ENCODE measurements at regions not wholly inside any gene's neighbourhood (a gene's known extent, or its start where the extent isn't known, plus 50 kb on each side); places are given as distances from the start of the nearest gene placed in this dataset.

DNA sequence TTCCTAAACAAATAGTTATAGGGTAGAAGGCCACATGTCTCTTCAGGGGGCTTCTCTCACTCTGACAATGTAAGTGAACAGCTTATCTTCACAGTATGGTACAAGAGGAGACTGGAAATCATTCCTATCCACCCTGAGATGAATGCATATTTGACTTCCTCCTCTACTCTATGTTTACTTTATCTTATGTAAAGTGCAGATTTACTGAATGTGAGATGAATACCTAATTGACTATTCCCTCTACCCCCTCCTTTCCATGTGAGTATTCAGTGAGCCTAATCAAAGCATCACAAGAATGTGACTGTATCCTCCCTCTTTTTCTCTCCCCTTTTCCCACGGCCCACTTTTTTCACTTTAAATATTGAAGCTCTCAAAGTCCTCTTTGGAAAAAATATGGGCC is 132.5 kb downstream of the BACH1 start:
- Histone ChIP-seq H3K27me3 (ENCODE audit: control insufficient read depth in 2 of 2, insufficient read depth in 2 of 2, low read length in 2 of 2) (no peaks in the 10 kb centered on the region), H3K4me2 (ENCODE audit: insufficient read depth, low read length) (no peak overlapping the region), H3K27ac (ENCODE audit: extremely low read depth, low read depth, low read length) (no peak overlapping the region), H3K9ac (ENCODE audit: insufficient read depth in 1 of 2, low read depth in 2 of 2, low read length in 2 of 2) (no peak overlapping the region), H3K4me1 (replicated peaks in 1 of 2; ENCODE audit: control insufficient read depth in 2 of 2, insufficient read depth in 2 of 2, low read length in 2 of 2) (0 out of 5 replicates have a peak, but pooled peaks cover 0 to 9% of the 10 kb centered on the region in 2 experiments), H2AFZ (ENCODE audit: low read depth, low read length) (no peak overlapping the region), H3K9me3 (replicated peaks; ENCODE audit: control insufficient read depth, insufficient read depth, low read depth, low read length) (no peaks in the 10 kb centered on the region), H3K9me1 (ENCODE audit: control insufficient read depth, insufficient read depth, low read length) (no peaks in the 10 kb centered on the region), H4K20me1 (replicated peaks; ENCODE audit: control insufficient read depth, insufficient read depth, low read length) (no peaks in the 10 kb centered on the region), H3K79me2 (ENCODE audit: control insufficient read depth, insufficient read depth, low read length) (no peaks in the 10 kb centered on the region), H3K36me3 (ENCODE audit: control insufficient read depth, insufficient read depth, low read length) (no peaks in the 10 kb centered on the region), H3K4me3 (no peak overlapping the region)
- ChIA-PET POLR2A (interaction anchor here (1.0 kb wide), 1 partner anchor 14 kb away, joined by 3 read pairs; no protein-coding TSS in a partner anchor), CTCF (ENCODE audit: low intra/inter-chr PET ratio) (no interaction called here)
- 11% methylated on average over 1 of the region's 1 CpG for WGBS (ENCODE audit: insufficient coverage, low coverage, missing lambda C conversion rate)
- intact Hi-C loops (cut with micrococcal nuclease), result no loop called here
- no TSS peak for BruUV-seq (replicated peaks)
- no peak for FAIRE-seq
- no peak for TF ChIP-seq ZNF133 (CRISPR knock-in tag; IDR thresholded peaks at IDR 0.05)
- TF ChIP-seq, protein P1, sequence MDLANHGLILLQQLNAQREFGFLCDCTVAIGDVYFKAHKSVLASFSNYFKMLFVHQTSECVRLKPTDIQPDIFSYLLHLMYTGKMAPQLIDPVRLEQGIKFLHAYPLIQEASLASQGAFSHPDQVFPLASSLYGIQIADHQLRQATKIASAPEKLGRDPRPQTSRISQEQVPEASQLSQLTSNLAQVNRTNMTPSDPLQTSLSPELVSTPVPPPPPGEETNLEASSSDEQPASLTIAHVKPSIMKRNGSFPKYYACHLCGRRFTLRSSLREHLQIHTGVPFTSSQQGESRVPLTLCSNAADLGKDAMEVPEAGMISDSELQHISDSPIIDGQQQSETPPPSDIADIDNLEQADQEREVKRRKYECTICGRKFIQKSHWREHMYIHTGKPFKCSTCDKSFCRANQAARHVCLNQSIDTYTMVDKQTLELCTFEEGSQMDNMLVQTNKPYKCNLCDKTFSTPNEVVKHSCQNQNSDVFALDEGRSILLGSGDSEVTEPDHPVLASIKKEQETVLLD (IDR thresholded peaks at IDR 0.05), result no peak
- DNase-seq (ENCODE audit: extremely low read depth in 1 of 4, low spot score in 3 of 4), result no peak
- ATAC-seq, result no peak
- in situ Hi-C loops (cut with MboI), result no loop called here

DNA sequence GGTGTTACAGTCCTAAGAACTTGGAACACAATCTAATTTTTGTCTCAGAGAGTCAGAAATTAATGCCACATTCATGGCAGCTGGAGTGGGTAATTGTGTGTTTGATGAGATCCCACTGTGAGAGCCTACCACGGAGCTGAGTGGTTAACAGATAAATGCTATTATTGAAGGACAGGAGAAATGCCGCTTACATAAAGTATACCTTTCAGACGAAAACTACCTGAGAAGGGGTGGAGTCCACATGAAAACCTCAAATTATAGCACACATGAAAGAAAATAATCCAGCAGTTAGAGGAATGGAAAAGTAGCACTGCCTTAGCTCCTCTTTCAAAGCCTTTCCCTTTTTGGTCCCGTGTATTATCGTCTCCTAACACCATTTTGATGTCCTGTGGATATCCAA is 133.0 kb downstream of the BACH1 start:
- intact Hi-C loops (cut with micrococcal nuclease), result no loop called here
- TF ChIP-seq KLF16 (IDR thresholded peaks at IDR 0.05) (no peak), BRD4 (IDR thresholded peaks at IDR 0.05) (no peak), MAFG (tag; conservative IDR thresholded peaks at IDR 0.05) (no peak)
- BruUV-seq (replicated peaks), result no TSS peak
- H3K27me3 ChIP-seq (ENCODE audit: control insufficient read depth in 2 of 2, insufficient read depth in 2 of 2, low read length in 2 of 2), result no peaks in the 10 kb centered on the region
- 0 out of 5 replicates have a peak, but pooled peaks cover 0 to 9% of the 10 kb centered on the region in 2 experiments for H3K4me1 ChIP-seq (replicated peaks in 1 of 2; ENCODE audit: control insufficient read depth in 2 of 2, insufficient read depth in 2 of 2, low read length in 2 of 2)
- H4K20me1 ChIP-seq (replicated peaks; ENCODE audit: control insufficient read depth, insufficient read depth, low read length), result no peaks in the 10 kb centered on the region
- no peaks in the 10 kb centered on the region for H3K36me3 ChIP-seq (ENCODE audit: control insufficient read depth, insufficient read depth, low read length)
- no peak overlapping the region for H2AFZ ChIP-seq (ENCODE audit: low read depth, low read length)
- no peak overlapping the region for H3K4me2 ChIP-seq (ENCODE audit: insufficient read depth, low read length)
- ATAC-seq, result no peak
- in situ Hi-C loops (cut with MboI), result no loop called here
- no peak overlapping the region for H3K9ac ChIP-seq (ENCODE audit: insufficient read depth in 1 of 2, low read depth in 2 of 2, low read length in 2 of 2)
- no peaks in the 10 kb centered on the region for H3K9me1 ChIP-seq (ENCODE audit: control insufficient read depth, insufficient read depth, low read length)
- H3K27ac ChIP-seq (ENCODE audit: extremely low read depth, low read depth, low read length), result no peak overlapping the region
- CTCF ChIA-PET (ENCODE audit: low intra/inter-chr PET ratio), result no interaction called here
- 57% methylated on average over 5 of the region's 5 CpGs for WGBS (ENCODE audit: insufficient coverage, low coverage, missing lambda C conversion rate)
- no peak for DNase-seq (ENCODE audit: extremely low read depth in 1 of 4, low spot score in 3 of 4)
- no peaks in the 10 kb centered on the region for H3K9me3 ChIP-seq (replicated peaks; ENCODE audit: control insufficient read depth, insufficient read depth, low read depth, low read length)
- H3K79me2 ChIP-seq (ENCODE audit: control insufficient read depth, insufficient read depth, low read length), result no peaks in the 10 kb centered on the region
- no peak overlapping the region for H3K4me3 ChIP-seq
- FAIRE-seq, result no peak
- POLR2A ChIA-PET, result interaction anchor here (0.6 to 1.0 kb wide), 2 partner anchors 14 to 279 kb away, joined by 3 to 4 read pairs; no protein-coding TSS in a partner anchor
